ENCODE measurements at regions not wholly inside any gene's neighbourhood (a gene's known extent, or its start where the extent isn't known, plus 50 kb on each side); places are given as distances from the start of the nearest gene placed in this dataset.

DNA sequence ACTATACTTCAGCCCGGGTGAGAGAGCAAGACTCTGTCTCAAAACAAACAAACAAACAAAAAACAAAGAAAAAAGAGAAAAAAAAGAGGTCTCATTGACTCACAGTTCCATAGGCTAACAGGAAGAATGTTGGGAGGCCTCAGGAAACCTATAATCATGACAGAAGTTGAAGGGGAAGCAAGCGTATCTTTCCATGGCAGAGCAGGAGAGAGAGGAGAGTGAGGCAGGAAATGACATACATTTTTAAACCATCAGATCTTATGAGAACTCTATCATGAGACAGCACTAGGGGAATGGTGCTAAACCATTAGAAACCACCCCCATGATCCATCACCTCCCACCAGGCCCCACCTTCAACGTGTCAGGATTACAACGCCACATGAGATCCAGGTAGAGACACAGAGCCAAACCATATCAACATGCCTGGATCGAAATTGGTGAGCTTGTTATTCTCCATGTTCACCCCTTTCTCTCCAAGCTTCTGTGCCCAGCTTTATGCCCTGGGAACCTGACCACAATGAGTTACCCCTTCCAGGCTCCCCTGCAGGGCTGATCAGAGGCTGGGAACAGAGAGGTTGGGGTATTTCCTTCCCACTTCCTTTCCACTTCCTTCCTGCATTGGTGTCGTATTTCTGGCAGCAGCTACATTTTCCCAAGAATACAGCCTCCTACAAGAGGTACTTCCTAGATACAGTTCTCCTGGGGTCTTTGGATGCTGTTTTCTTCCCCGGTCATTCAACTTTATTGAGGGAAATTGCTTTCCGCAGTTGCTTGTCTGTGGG lies 219.3 kb upstream of the FLRT2 start:
- ATAC-seq (no peak), DNase-seq (no peak)
- intact Hi-C loops (cut with DNase I): no loop called here

DNA sequence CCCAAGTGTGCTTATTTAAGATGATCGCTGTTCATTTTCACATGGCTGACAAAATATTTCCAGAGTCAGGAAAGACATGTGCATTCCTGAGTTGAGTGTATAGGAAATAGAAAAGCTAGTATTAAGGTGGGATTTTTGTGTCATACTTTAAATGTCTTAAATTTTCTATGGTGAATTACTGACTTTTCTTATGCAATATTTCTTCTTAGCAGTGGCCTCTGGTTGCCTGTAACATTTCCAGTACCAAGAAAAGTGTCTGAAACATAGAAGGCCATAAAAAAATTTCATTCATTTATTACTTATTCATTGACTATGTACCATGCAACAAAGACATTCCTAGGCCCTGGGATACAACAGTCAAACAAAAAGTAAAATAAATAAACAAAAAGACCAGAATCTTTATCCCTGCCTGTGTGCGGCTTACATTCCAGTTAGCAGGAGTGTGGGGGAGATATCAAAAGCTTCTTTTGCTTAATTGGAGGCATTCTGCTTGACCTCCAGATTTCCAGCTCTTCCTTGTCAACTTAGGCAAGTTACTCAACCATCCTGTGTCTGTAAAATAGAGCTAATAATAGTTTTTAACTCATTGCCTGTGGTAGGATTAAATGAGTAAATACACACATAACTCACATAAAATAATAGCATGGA lies 216.3 kb upstream of the FLRT2 start:
- intact Hi-C loops (cut with DNase I): no loop called here
- no peak for DNase-seq

DNA sequence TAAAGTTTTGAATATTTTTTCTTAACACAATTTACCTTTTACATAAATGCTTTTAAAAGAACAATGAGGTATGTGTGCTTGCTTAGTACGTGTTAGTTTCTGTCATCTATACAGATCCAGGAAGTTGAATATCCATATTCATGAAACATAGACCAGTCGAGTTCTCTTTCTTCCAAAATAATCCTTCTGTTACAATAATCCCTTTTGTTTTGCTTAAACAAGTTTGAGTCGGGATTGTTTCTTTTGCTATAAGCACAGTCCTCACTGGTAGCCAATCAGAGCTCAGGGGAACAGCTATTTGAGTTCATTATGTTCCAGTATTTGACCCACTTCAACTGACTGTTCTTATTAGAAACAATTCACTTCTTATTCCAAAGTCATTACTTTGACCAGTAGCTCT lies 214.7 kb upstream of the FLRT2 start:
- intact Hi-C loops (cut with DNase I): no loop called here
- no peak for DNase-seq
- no peak for ATAC-seq

More for the DNA sequence above, 216.3 kb upstream of the FLRT2 start:
- no peak for ATAC-seq

DNA sequence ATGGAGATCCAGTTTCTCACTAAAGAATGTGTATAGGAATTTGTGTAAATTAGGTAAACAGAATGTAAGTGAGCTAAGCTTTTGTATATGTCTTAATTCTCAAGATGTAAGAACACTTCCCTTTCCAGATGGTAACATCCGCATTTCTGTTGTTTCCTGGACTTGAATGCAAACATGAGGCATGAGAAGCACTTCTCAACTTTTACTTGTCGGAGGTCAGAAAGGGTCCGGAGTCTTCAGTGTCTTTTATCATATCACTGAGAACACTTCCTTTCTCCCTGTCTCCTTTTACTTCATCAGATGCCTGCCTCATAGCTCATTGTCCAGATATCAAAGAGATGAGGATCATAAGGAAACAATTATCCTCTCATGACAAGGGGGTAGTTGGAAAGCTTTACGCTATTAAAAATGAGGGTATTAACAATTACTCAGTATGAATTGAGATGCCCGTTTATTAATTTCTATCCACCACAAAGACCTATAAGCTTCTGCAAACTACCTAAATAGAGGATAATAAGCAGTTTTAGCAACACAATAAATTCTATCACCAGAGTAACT lies 214.1 kb upstream of the FLRT2 start:
- DNase-seq: no peak
- intact Hi-C loops (cut with DNase I): no loop called here
- ATAC-seq: no peak

DNA sequence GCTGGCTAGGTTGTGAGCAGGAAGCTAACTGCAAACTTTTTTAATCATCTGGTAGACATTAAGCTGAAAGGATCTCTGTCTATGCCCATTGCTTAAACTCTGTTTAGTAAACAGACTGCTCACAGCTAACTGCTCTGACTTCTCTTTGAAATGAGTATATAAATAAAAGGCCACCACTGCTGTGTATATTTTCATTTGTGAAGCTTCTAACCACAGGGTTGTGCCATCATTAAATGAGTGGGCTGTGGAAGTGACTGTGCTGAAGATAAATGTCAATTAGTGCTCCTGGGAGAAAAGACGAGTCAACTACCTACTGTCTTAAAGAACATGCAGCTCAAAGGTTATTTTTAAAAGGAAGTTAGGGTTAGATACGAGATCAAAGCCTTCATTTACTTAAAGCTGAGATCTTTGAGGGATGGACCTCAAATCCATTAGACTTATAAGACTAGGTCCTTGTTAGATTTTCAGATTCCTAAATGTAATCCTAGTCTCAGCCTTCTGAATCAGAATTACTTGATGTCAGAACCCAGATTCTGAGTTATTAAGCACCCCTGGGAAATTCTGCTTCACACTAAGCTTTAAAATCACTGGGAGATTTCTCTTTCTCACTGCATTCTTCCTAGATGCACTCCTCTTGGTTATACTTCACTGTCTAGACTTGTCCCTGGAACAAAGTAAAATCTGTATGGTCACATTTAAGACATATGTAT lies 213.1 kb upstream of the FLRT2 start:
- intact Hi-C loops (cut with DNase I): no loop called here
- ATAC-seq (no peak), DNase-seq (no peak)

DNA sequence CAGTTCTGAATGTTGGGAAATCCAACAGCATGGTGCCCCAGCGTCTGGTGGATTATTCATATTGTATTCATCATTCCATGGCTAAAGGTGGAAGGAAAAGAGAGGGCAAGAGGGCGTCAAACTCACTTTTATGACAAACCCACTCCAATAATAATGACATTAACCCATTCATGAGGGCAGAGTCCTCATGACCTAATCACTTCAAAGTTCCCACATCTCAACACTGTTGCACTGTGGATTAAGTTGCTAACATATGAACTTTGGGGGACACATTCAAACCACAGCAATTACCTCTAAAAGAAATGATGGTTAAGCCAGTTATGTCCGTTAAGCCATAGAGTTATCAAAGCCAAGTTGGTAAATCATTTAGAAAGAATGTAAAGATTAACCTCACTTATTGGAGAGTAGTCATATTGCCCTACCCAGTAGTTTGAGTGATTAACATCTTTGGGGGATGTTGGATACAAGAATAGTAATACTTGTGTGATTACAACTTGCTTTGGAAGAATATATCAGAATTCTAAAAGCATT lies 212.4 kb upstream of the FLRT2 start:
- DNase-seq (no peak), ATAC-seq (no peak)
- intact Hi-C loops (cut with DNase I): no loop called here

DNA sequence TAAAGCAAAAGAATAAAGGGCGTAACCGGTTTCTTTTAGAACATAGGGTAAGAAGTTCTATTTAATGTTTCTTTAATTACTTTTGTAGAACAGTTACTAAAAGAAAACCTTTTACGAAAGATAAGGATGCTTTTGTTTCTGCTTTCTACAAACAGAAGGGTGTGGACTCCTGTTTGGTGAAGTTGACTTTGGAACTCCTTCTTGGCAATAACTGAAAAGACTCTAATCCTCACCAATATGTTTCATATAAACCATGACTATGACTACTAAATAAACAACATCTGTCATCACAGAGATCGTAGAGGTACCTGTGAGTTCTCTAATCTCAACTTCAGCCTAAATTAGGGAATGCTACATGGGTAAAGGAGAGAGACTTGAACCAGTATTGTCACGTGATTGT lies 210.8 kb upstream of the FLRT2 start:
- intact Hi-C loops (cut with DNase I): no loop called here

DNA sequence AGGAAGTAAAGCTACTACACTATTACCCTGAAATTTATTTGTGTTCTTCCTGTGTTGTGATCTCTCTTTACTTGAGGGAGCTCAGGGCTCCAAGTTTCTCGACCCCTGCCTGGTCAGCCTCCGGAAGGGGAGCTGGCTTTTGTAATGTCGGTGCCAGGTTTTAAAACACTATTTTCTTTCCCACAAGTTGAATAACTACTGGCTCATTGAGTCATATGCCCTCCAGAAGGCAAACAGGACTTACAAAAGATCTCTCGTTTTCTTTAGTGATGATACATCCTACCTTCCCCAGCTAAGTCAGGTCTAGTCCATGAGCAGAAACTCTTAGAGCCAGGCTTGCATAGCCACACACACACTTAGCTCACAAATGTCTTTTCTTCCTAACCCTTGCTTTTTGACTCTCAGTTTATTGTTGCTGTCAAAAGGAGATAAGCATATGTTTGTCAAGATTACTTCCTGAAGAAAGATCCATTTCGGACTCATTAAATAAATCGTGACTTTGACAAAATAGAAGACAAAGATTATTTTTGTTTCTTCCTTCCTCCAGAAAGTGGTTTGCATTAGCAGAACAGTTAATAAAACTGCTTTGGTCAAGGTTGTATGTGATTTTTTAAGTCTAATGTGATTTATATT lies 209.8 kb upstream of the FLRT2 start:
- intact Hi-C loops (cut with DNase I): no loop called here
- ATAC-seq (no peak), DNase-seq (no peak)

More for the DNA sequence above, 210.8 kb upstream of the FLRT2 start:
- no peak for ATAC-seq
- DNase-seq: no peak

DNA sequence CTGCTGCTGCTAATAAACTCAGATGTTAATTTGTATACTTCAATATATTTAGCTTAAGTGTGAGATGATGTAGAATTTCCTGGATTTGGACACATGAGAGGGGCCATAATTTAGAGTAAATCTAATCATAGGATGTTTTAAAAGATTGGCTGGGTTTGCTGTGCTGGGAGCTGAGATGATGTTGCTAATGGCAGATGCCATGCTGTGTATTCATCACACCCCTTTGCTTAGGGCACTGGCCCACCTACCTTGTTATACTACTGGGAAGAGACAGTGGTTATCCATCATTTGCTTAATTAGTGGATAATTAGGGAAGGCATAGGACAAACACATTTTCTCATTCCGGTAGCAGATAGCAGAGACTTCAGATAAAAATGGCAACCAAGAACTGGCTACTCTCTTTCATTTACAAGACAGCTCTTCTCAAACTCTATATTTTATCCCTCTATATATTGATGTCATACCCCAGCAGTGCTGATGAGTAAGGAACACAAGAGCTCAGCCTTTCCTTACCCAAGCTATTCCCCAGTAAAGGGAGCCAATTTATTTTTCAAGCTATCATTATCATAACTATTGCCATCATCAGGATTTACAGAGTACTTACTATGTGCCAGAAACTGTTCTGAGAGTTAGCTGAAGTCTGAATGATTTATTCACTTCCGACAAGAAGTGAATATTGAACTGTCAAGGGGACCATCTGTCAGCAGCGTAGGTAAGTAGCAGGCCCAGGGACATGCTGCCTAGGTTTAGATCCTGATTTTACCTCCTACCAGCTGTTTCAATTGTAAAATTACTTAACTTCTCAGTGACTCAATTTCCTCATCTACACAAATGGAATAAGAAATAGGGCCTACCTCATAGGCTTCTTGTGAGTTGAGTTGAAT lies 204.6 kb upstream of the FLRT2 start:
- DNase-seq (no peak), ATAC-seq (no peak)
- intact Hi-C loops (cut with DNase I): no loop called here

DNA sequence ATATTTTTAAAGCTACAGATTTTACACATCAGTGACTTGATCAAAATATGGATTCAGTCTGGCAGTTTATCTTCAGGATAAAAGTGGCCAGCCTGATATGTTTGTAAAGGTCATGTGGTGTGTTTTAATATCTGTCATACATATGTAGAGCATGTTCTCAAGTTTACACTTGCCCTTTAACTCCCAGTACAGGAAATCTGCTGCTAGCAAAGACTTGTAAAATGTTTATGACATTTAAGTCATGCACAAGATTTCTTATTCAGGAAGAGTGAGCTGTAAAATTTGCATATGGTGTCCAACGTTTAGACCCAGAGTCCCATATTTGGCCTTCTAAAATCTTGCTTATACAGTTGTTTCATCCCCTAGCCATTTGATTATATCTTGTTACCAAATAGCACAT lies 197.5 kb upstream of the FLRT2 start:
- intact Hi-C loops (cut with DNase I): no loop called here
- no peak for DNase-seq

DNA sequence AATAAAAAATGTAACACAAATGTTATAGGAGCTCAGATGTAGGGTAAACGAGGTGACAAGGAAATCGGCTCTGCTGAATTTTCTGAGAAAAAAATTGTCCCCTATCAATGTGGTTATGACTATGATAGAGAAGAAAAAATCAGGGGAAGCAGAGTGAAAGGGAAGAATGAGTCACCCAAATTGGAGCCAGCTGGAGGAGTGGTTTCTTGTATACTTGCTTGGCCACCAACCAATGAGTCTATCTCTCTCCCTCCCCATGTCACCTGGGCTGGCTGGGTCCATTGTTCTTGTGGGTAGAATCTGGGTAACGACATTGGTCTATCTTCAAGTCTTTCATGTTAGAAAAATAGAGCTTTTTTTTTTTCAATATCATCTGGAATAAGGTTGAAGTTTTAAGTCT lies 196.6 kb upstream of the FLRT2 start:
- no peak for ATAC-seq
- intact Hi-C loops (cut with DNase I): no loop called here
- no peak for DNase-seq

More for the DNA sequence above, 197.5 kb upstream of the FLRT2 start:
- no peak for ATAC-seq

DNA sequence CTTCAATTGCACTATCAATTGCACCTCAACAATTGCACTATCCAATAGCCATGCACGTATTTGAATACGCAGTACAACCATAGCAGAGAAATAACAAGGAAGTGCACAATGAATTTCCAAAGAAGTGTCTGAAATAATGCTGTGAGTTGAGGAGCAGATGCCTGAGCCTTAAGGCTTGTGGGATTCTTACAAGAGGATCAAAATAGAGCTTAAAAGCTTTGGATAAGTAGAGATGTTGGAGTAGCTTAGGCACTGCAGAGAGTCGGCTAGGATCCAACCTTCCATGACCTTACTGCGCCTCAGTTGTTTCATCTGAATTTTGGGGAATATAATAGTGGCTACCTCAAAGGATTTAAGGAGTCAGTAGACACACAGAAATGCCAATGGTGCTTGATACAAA lies 196.1 kb upstream of the FLRT2 start:
- intact Hi-C loops (cut with DNase I): no loop called here
- DNase-seq (no peak), ATAC-seq (no peak)

DNA sequence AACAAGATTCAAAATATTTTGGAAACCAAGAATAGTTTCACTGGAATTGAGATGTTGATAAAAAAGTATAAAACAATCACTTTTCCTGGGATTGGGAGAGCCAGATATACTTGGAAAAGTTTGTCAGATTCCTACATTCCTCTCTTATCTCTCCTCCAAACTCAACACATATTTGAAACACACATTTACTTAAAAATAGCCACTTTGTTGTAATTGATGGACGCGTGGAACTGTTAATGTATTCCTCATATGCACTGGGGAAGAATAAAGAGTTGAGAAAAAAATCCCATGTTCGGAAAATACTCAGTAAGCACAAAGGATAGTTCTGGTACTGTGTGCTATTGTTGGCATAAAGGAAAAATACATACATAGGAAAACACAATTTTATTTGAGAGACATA lies 195.6 kb upstream of the FLRT2 start:
- intact Hi-C loops (cut with DNase I): no loop called here
- ATAC-seq (no peak), DNase-seq (no peak)

DNA sequence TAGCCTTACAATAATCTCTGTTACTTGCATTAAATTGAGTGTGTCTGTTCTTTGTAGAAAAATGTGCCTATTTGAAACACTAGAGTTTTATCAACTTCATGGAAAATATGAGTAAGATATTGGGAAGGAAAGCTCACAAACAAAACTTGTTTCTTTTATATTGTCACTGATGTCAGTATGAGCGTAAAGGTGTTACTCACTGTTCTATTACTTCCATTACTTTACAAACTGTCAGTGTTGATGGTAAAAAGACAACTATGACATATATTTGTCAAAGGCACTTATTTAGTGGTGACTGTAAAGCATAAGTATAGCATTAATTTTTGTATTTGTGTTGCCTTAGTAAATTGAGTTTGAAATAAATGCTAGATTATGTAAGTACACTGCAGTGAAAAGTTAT lies 193.7 kb upstream of the FLRT2 start:
- no peak for ATAC-seq
- no peak for DNase-seq
- intact Hi-C loops (cut with DNase I): no loop called here

DNA sequence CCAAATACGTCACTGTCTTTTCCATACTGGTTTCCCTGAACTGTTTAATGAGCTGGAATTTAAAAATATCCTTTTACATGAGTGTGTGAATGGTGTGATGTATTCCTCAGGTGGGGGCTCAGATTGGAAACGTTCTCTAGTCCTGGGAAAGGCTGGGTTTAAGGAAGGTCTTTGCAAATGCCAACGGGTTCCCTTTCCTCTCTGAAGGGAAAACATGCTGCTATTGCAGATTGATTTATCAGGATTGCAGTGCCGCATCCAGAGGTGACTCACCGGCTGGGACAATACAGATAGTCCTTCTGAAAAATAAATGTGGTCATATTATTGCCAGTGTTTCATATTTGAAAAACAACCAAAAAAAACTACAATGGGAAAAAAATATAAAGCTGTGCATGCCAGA lies 193.1 kb upstream of the FLRT2 start:
- ATAC-seq (no peak), DNase-seq (no peak)
- intact Hi-C loops (cut with DNase I): no loop called here

DNA sequence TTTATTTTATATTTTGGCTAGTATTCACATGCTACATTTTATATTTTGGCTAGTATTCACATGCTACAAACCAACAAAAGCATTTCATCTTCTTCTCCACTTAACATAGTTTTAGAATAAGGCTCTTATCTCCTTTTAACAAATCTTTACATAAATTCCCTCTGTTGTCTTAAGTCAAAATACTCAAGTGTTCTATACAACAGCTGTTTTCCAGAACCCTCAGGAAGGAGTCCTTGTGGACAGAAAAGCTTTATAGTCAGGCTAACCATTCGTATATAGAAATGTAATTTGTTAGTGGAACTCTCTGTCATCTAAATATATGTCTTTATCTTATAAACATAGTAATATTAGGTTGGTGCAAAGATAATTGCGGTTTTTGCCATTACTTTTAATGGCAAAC lies 191.0 kb upstream of the FLRT2 start:
- intact Hi-C loops (cut with DNase I): no loop called here
- no peak for ATAC-seq
- no peak for DNase-seq

DNA sequence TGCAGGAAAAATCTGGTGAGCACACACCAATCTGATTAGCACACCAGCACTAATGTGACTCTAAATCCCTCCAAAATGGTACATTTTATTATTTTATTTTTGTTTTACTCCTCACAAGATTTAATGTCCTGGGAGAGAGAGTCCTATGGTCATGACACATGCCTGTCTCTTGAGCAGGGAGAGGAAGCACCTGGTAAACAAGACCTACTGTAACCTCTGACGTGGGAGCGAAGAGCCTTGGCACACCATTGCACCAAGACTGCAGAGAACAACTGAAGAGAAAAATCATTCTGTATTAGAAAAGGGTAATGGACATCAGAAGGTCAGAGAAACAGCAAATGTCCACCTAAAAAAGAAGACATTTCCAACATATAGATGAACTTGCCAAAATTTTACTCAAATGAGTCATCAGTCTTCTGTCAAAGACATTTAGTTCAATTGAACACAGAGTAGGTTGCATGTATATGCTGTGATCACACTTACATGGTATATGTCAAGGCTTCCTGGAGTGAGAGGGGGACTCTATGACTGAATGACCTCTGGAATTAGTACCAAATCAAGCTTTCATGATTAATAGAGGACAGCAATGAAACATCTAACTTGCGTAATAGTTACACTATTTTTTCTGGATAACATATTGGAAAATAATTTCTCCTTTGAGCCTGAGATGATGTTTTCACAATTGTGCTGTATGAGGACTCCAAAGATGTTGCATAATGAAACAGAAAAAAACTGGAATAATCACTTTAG lies 186.9 kb upstream of the FLRT2 start:
- intact Hi-C loops (cut with DNase I): no loop called here
- DNase-seq: no peak
- ATAC-seq: peak in 1 of 2 donors; percentile 46

DNA sequence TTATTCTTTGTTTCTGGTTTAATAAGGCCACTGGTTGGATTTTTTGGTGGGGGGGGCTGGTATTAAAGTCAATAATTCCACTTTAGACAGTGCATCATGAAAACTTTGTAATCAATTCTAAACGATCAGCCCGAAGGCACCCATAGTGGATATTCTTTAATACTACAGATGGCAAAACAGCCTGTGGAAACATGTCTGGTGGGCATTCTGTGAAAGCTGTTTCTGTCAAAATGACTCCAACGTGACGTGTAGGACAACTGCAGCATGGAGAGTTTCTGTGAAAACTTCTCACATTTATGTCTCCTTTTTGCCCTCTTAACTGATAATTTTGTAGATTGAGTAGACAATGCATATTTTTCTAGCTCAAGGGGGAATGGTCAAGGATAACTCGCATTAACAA lies 185.8 kb upstream of the FLRT2 start:
- no peak for DNase-seq
- intact Hi-C loops (cut with DNase I): no loop called here
- no peak for ATAC-seq

Data from left cardiac atrium (tissue), 4 donors.